ENCODE measurements at regions not wholly inside any gene's neighbourhood (a gene's known extent, or its start where the extent isn't known, plus 50 kb on each side); places are given as distances from the start of the nearest gene placed in this dataset.

- TF ChIP-seq POLR2A (IDR thresholded peaks at IDR 0.05) (no peak), POLR2AphosphoS5 (IDR thresholded peaks at IDR 0.05; ENCODE audit: insufficient read depth in 1 of 2, low read depth in 1 of 2) (no peak)
- TF ChIP-seq, protein P1, sequence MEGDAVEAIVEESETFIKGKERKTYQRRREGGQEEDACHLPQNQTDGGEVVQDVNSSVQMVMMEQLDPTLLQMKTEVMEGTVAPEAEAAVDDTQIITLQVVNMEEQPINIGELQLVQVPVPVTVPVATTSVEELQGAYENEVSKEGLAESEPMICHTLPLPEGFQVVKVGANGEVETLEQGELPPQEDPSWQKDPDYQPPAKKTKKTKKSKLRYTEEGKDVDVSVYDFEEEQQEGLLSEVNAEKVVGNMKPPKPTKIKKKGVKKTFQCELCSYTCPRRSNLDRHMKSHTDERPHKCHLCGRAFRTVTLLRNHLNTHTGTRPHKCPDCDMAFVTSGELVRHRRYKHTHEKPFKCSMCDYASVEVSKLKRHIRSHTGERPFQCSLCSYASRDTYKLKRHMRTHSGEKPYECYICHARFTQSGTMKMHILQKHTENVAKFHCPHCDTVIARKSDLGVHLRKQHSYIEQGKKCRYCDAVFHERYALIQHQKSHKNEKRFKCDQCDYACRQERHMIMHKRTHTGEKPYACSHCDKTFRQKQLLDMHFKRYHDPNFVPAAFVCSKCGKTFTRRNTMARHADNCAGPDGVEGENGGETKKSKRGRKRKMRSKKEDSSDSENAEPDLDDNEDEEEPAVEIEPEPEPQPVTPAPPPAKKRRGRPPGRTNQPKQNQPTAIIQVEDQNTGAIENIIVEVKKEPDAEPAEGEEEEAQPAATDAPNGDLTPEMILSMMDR (IDR thresholded peaks at IDR 0.05): no peak
Measured at GRCh38 chr10:47099474-47099873, 188.2 kb downstream of the PTPN20 start.

Data from vagina (tissue), 2 donors.